Activated naive CD4-positive, alpha-beta T cell (primary cell): ENCODE measurements at regions not wholly inside any gene's neighbourhood (a gene's known extent, or its start where the extent isn't known, plus 50 kb on each side); places are given as distances from the start of the nearest gene placed in this dataset.
"Not testable (repeated sequence)": the region's sequence is repeated elsewhere in the genome, so short reads cannot be mapped to it uniquely, and the experiment has no call there.

Experiments
- DNase-seq, 4 experiments: peaks; one replicate each; lab custom pipeline; 2025; lab: John Stamatoyannopoulos, UW

DNA sequence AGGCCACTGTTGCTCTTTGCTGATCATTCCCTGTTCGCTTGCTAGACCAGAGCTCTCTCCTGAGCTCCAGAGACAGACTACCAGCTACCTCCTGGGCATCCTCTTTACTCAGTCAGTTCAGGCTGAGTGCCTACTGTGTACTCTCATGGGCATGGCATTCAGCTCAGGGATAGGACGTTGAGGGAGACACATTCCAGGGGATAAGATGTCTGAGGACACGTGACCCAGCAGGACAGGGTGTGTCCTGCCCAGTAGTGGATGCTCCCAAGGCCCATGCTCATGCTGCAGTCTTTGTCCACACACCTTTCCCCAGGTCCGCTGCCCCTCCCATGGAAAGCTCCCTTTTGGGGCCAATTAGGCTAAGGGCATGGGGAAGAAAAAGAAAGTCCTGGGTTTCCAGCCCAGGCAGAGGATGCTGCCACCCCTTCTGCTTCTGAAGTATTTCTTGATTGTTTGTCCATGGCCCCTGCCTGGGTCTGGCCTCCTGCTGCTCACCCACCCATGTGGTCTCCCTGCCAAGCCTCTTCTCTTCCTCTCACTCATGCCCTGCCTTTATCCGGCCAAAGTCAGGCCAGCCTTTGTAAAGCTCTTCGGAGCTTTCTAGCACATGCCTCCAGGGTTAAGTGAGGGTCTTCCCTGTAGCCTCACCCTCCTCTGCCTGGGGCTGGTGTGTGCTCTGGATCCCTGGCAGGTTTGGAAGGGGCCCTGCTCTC lies 60.5 kb upstream of the PITX1 start:
- DNase-seq: no peak

DNA sequence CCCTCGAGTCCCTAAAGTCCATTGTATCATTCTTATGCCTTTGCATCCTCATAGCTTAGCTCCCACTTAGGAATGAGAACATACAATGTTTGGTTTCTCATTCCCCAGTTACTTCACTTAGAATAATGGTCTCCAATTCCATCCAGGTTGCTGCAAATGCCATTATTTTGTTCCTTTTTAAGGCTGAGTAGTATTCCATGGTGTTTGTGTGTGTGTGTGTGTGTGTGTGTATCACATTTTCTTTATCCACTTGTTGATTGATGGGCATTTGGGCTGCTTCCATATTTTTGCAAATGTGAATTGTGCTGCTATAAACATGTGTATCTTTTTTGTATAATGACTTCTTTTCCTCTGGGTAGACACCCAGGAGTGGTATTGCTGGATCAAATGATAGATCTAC lies 59.5 kb upstream of the PITX1 start:
- not testable (repeated sequence) for DNase-seq

DNA sequence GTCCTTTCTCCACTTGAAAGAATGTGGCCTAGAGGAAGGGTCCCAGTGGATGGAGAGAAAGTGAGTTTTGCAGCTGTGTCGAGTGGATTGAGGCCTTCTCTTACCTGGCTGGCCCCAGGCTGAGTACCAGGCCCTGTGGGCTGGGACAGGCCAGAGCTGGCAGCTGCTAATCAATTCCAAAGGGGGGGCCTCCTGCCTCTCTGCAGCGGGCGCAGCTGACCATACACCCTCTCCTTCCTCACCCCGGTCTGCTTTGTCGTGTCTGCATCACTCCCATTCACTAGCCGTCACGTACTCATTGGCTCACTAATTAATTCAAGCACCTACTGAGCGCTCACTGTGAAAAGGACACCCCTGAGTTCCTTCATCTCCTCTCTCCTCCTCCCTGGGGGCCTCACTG lies 58.4 kb upstream of the PITX1 start:
- no peak for DNase-seq

DNA sequence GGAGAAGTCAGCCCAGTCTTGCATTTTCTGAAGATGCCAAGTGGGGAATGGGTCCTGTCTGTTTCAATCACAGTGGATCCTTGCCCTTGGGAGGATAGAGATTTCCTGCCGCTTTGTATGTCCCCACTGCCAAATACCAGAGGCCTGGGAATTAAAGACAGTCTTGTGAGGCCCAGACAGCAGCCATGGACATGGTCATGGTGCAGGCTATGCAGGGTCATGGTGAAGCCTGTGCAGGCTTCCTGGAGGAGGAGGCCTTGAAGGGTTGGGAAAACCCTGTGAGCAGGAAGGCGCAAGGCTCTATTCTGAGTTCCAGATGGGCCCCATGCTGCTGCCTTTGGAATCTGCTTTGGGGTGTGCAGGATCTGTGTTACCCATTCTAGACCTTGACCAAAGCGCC lies 57.3 kb upstream of the PITX1 start:
- no peak for DNase-seq

DNA sequence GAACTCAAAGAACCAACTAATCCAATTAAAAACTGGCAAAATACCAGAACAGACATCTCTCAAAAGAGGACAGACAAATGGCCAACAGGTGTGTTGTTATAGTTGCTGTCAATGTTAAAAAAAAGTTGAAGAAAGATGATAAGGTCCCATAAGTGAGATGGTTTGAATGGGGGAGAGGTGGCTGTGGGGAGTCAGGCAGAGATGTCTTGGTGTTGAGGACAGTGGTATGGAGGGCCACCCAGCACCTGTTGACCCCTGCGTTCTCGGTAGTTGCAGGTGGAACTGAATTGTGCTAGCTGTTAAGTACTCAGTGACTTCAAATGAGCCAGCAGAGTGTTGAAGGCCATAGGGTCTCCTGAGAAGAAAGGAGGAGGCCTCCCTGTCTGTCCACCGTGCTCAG lies 55.9 kb upstream of the PITX1 start:
- DNase-seq: no peak

DNA sequence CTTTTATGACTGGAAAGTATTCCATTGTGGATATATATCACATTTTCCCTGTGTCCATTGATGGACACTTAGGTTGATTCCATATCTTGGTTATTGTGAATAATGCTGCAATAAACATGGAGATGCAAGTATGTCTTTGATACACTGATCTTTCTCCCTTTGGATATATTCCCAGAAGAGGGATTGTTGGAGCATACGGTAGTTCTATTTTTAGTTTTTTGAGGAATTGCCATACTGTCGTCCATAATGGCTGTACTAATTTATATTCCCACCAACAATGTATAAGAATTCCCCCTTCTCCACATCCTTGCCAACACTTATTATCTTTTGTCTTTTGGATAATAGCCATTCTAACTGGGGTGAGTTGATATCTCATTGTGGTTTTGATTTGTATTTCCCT lies 54.9 kb upstream of the PITX1 start:
- no peak for DNase-seq

DNA sequence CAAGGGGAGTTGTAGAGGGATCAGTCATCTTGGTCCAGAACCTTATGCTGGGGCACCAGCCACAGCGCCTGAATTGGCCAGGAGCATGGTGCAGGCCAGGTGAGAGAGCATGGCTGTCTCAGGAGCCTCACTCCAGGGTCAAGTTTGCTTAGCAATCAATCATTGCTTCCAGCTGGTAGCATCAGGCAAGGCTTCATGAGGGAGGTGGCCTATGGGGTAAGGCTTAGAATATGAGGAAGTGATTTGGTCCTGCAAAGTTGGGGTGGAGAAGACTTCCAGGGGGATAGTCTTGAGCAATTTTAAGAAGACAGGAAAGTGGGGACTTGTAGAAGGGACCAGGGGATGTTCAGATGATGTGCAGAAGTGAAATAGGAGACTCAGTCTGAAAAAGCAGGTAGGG lies 53.9 kb upstream of the PITX1 start:
- DNase-seq: no peak

DNA sequence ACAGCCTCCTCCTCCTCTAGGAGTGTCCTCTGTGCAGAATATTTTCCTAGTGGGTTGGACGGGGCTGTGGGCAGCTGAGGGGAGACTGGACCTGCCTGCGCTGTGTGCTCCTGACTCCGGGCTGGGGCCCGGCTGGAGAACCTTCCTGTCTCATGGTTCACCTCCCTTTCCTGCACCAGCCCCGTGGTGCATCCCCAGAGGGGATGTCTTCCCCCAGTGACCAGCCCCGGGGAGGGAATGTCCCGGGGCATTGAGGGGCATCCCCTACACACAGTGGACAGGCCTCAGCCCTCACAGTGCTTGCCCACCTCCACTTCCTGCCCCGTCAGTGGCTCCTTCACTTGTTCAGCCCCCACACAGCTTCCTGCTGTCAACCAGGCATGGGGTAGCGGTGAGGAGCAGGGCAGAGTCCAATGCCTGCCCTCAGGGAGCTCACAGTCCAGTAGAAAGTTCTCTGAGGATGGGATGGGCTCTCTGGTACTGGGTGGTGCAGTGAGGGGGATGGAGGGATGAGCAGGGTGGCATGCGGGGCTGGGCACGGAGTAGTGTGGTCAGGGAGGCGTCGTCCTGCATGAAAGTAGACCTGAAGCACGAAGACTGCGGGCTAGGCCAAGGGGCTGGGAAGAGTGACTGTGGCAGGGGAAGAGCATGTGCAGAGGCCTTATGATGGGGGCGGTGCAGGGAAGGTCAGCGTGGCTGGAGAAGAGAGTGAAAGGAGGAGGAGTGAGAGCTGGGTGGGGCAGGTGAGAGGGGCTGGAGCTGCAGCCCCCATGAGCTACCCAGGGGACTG lies 52.1 kb upstream of the PITX1 start:
- DNase-seq: no peak

DNA sequence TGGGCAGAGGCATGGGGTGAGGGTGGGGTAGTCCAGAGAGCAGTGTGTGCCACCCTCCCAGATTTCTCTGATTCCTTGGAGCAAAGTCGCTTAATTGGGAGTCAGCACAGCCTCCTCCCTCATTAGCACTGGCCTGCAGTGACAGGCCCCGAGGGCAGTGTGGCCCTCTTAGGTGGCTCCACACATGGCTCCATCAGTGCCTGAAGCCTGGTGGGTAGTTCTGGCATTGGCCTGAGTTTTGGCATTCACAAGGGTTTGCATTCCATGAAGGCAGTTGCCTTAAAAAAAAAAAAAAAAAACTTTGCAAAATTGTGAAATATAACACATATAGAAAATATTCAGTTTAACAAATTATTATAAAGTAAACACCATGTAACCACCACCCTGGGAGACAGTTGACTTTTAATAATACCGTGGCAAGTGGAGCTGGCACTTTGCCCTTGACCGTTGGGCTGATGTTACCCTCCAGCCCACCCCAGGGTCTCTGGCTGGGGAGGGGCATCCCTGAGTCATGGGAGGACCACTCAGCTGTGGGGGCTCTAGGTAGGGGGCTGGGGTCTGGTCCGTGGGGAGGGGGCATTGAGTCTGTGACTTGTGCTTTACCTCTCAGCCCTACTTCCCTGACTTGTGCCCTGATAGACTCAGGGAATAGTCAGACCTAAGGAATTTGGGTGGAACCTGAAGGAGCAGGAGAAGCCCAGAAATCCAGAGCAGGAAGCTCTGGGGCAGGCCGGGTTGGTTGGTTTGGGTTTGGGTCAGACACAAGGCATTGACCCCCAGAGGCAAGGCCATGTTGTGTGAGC lies 51.3 kb upstream of the PITX1 start:
- DNase-seq: no peak
